ENCODE measurements at regions not wholly inside any gene's neighbourhood (a gene's known extent, or its start where the extent isn't known, plus 50 kb on each side); places are given as distances from the start of the nearest gene placed in this dataset.

DNA sequence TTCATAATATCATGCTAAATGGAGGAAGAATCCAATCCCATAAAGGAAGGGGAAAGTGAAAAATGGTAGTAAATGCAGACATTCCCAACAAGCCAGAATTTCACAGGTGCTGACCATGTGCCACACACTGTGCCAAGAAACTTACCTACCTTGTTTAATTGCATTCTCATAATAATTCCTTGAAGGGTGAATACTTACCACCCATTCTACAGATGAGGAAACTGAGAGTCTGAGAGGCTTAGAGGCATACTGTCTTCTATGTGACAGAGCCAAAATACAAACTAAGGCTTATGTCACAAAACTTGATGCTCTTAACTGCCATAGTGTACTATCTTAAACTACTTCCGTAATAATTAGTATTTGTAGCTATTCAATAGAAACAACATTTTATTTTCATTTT, 454.7 kb downstream of the UTRN start:
- no peak for DNase-seq

DNA sequence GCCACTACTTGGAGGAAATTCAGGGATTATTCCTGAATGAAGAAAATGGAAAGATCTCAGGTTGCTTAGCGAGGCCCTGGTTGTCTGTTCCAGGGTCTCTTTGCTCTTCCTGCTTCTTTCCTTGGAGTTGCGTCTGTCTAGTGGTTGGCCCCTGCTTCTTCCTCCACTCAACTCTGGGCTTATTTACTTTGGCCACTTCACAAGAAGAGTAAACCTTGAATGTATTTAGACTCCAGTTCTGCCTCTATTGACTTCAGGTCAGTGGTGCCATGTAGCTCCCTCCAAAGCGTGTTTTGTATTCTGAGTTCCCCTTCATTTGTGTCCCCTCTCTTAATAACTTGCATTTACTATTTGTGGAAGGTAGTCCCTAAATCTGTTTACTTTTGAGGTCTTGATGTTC, 456.5 kb downstream of the UTRN start:
- DNase-seq: no peak

DNA sequence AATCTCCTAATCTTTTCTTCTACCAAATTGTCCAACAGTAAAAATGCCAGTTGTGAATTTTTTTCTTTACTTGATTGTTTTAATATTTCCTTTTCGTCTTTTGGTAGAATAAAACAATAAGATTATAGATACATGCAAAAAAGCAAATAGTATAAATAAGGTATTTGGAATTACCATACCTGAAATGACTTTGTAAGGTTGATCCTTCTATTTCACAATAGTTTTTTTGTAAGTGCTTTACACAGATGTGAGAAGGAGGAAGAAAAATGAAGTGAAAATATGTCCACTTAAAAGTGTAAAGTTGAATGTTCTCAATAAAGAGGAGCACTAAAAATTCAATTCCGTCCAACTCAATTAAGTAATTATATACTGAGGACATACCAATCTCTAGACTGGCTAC, 457.6 kb downstream of the UTRN start:
- no peak for DNase-seq

DNA sequence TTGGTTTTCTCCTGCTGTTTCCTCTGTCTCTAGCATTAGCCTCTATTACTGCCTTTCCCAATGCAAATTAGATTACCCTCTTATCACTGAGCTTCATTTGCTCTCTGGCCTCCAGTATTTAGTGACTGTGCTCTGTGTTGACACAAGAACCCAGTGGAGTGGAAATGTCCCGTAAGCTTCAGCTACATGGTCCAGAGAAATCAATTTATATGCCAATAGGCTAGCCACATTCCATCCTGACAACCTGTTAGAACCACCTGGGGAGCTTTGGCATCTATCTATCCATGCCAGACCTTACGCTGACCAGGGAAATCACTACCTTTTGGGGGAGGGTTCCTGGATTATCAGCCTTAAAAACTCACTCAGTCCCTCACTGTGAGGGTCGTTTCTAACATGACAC, 459.6 kb downstream of the UTRN start:
- DNase-seq: no peak

DNA sequence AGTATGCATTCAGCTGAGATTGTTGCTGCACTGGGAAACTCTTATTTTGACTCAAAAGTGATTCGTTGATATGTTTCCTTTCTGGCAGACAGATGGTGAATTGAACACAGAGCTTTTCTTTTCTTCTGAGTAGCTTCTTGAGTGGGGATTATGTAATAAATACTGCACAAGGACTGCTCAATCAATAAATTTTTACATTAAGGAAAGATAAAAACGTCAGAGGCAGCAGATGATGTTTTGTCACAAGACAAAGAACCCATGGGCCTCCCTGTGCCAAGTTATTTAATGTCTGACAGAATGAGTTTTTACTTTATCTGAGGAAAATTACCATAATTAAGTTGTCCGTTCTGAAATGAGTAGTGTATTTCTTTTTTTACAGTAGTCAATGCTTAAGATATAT, 460.3 kb downstream of the UTRN start:
- no peak for DNase-seq

DNA sequence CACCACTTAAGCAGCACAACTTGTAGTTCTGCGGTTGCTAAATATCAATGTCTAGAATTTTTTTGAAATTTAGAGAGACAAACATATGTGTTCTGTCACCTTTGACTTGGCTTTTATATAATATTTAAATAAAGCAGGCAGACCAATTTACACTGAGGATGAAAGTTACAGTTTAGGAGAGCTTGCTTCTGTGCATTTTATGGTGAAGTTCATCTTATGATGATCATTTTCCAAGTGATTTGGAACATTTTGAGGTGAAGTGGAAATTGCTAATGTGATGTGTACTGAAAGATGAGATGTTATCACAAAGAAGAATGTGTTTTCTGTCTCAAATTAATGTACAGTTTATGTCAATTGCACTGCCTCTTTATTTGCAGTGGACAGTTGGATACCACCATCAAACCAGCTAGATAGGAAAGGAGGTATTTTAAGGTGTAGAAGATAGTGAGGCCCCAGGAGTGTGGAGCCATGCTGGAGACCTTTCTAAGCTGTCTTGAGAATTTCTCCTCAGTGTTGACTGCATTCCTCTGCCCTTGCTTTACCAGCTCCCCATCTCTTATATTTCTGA, 461.9 kb downstream of the UTRN start:
- no peak for DNase-seq

DNA sequence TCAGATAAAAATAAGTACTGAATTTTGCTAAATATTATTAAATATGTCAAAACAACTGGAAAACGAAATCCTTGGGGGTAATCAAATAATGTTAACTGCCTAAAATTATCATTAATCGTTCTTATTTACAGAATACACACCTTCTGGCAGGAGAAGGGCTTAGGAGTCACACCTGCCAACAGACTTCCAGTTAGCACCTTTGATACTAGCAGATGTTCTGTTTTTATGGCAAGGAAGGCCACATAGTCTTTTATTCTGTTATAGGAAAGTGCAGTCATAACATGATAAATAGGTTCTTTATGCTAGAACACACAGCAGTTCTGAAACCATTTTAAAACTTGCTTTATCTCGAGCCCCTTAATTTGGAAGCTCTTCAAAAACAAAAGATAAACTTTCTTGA, 464.1 kb downstream of the UTRN start:
- no peak for DNase-seq

DNA sequence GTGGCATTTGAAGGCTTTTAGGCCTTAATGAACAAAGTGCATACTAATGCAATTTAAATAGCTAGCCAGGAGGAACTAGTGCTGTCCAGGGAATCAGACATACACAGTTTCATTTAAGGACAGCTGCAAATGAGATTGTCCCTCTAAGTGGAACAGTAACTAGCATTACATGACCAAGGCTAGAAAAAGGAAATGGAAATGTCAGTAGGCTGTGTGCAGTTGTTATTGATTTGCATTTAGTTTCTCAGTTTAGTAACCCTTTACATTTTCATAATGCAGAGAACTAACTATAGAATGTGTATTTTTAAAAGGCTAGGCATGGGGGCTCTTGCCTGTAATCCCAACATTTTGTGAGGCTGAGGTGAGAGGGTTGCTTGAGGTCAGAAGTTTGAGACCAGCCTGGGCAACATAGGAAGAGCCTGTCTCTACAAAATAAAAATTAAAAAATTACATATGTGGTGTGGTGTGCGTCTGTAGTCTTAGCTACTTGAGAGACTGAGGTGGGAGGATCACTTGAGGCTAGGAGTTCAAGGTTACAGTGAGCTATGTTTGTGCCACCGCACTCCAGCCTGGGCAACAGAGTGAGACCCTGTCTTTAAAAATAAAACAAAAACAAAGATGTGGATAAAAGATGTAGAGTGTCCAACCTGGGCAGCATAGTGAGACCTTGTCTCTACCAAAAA, 468.0 kb downstream of the UTRN start:
- DNase-seq: no peak

DNA sequence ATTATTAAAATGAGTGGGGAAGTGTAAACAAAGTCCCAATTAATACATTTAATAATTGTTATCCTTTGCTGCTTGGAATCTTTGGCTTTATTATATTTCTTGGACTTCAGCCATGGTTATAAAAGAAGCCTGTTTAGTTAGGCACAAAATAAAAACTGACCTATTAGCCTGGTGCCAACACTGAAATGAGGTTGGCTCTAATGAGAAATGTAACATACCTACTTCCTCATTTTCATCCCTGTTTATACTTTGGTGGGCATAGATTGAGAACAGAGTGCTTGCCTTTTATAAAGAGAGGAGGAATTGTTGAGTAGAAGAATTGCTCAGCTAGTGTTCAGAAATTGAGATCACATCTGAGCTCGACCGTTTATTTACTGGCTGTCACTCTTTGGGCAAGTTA, 471.3 kb downstream of the UTRN start:
- DNase-seq: no peak

DNA sequence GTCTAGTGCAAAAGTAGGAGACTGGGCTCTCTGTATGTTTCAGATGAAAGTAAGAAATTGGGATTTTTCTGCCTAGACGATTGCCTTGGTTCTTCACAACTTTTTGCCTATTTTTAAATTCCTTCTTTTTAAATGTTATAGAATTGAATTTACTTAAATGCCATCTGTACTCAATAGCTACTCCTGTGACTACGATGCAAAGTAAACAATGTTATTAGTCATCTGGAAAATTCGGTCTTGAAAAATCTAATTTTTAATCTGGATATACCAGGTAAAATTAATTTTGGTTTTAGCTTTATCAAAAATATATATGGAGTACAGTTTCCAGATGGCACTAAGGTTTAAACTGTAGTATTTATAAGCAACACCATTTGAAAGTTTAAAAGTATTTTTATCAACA, 472.2 kb downstream of the UTRN start:
- no peak for DNase-seq

DNA sequence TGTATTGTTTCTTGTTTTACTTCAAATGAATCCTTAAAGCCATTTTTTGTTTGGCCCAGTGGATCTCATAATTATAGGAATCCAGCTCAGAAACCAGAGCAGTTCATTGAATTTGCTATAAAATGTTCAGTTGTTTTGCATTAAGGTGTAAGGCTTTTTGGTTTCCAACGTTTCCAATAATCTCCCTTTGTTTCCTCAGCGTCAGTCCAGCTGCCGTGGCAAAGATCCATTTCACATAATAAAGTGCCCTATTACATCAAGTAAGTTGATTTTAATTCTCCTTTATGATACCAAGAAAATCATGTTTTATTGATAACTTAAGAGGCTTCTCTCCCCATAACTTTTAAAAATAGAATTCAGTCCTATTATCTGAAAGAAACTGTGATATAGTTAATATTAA, 472.6 kb downstream of the UTRN start:
- DNase-seq: no peak

DNA sequence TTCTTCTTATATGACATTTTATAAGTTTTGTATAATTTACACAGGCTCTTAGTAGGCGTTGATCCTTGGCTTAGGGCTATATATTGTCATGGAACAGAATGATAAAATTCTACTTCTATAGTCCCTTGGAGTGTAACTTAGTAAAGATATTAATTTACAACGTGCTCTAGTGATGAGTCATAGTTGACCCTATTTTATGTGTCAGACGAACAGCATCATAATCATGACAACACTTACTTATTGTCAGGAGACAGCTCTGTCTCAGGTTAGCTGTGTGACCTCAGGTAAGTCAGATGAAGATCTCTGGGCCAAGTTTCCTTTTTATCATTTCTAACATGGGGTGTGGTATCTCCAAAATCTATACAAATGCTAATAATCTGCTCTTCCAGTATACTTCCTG, 473.5 kb downstream of the UTRN start:
- DNase-seq: no peak

DNA sequence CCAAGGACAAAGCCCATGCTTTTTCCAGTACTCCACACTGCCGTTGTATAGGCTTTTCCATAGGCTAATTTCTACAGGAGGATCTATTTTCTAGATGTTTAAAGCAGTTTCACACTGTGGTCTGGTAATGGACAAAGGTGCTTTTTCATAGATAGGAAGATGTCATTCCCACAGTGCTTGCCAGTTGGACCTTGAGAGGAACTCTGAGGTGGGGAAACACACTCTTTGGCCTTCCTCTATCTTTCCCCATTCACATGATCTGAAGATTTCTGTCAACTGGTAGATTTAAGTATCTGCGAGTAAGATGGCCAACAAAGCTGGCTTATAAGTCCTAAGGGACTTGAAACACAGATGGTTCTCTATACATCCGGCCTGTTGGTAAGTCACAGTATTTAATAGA, 477.3 kb downstream of the UTRN start:
- DNase-seq: no peak

DNA sequence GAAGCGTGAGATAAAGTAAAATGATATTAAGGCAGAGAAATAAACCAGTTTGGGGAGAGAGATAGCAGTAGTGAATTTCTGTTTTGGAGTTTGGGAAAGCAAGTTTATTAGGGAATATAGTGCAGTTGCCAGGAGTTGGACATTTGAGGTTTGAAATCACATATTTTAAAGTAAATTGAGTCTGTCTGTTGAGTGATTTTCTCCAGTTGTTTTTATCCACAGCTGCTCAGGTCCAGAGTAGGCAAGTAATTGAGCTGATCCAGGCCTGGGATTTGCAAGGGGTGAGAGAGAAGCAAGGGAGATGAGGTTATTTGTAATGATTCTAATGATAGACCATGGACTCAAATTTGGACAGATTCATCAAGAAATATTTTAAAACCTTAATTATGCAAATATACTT, 481.9 kb downstream of the UTRN start:
- DNase-seq: no peak

DNA sequence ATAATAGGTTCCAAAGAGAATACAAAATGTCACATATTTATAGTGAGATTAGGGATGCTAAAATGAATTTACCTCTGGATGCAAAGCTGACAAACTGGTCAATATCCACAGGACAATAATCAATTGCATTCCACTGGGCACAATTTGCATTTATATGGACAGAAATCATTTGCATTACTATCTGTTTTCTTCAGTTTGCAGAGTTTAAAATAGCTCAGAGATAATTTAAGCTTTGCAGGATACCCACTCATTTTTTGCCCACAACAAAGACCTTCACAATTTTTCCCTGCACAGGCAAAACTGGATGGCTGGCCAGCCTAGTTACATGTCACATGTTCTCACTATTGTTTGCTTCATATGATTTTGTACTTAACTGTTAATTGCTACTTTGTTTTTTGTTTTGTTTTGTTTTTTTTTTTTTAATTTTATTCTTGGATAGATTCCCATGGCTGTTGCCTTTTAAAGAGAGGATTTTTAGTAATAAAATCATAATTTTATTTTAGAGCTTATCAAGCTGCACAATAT, 483.5 kb downstream of the UTRN start:
- DNase-seq: no peak

DNA sequence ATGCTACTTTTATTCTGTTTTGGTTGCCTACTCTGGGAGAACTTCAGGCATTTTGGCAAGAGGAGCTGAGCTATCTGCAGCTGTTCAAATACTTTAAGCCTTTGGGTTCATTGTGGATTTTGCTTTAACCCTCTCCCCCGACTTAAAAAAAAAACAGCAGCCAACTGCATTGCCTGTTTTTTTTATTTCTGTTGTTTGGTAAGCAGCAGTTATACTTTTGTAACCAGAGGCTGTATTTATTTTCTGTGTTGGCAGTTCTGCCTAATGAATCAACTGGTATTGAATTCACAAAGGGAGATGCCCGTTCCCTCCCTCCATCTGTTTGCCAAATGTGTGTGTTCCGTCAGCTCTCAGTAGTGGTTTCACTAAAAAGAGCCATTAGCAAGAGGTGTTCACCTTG, 484.0 kb downstream of the UTRN start:
- no peak for DNase-seq

DNA sequence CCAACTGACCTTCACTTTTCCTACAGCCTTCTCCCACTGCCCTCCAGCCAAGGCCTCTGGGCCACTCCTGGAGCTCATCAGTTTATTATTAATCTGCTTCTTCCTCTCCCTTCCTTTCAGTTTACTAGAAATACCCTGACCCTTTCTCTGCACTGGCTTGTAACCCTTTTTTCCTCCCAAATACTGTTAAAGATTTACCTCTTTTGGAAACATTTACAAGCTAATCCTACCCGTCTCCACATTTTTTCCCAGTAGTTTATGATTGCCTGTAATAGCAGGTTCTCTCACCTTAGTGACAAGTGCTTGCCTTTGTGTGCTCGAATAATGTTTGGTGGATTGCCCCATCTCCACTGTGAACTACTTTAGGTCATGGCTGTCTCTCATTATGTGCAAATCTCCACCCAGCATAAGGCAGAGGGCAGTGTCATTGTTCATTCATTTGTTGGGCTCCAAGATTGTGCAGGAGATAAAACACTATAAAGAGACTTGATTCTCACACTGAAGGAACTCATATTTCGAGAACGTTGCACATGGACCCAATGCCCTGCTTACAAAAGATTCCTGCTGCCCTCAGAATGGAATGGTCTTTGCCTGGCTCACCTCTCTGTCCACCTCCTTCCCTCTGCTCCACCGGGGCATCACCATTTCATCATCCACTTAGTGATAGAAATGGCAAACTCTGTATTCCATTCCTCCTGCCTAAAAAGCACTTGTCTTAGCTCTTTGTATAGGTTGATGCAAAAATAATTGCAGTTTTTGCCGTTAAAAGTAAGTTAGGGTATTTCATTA, 491.1 kb downstream of the UTRN start:
- no peak for DNase-seq

DNA sequence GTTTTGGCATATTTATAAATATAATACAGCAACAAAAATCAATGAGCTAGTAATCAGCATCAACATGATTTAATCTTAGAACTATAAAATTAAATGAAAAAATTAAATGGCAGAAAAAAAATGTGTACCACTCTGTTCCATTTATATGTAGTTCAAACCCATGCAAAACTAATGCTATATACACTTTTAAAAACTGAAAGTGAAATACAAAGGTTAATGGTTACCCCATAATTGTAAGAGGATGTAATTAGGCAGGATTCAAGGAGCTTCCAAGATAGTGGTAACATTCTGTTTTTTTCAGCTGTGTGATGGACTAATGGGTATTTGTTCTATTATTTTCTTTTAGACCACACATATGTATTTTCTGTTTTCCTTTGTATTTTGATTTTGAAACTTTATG, 492.1 kb downstream of the UTRN start:
- DNase-seq: no peak

DNA sequence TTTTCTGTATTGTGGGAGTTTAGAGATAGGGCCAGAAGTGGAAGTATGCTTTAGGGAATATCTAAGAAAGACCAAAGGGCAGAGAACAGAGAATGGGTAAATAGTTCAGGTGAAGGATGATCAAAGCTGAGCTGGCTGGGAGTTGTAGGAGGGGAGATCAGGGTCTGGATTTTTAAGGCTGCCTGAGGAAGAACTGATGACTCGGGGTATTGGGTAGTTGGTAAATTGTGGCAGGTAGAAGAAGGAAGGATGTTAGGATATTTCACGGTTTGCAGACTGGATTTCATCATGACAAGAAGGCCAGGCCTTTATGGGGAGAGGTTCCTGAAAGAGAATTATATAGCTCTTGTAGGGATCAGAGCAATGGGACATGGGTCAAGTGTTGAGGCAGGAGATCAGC, 492.9 kb downstream of the UTRN start:
- no peak for DNase-seq

DNA sequence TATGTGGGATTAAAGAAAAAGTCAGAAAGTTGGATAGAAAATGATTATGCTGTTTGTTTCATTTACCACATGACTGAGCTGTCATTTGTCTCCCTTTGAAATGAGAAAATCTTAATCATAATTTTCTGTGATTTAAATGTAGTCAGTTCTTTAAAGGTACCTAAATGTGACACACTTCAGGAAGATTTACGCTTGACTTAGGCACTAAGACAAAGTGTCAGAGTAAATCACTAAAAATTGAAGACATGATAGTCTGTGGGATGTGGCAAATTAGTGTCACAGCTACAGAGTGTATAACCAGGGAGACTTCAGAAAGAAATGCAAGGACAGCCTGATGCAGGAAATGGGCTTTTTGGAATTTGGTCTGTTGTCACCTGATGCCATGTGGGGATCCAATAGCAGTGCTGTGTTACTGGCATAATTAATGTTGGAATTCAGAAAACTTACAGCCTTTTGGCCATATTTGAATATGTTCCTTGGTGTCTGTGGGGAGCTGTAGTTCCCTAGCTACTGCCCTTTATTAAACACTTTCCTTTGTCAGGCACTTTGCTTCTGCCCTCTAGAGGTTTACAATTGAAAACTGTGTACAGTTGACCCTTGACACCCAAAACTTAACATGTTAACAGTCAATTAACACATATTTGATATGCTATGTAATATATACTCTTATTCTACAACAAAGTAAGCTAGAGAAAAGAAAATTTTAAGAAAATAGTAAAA, 493.8 kb downstream of the UTRN start:
- no peak for DNase-seq

DNA sequence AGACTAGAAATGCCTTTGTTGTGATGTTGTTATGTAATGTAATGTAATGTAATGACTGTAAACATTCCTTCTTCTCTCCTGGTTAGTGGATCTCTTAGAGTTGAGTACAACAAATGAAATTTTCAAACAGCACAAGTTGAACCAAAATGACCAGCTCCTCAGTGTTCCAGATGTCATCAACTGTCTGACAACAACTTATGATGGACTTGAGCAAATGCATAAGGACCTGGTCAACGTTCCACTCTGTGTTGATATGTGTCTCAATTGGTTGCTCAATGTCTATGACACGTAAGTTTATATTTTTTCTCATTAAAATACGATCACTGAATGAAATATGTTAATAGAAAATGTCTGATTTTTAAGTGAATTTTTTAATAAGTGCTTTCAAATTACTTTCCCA, 496.7 kb downstream of the UTRN start:
- no peak for DNase-seq

DNA sequence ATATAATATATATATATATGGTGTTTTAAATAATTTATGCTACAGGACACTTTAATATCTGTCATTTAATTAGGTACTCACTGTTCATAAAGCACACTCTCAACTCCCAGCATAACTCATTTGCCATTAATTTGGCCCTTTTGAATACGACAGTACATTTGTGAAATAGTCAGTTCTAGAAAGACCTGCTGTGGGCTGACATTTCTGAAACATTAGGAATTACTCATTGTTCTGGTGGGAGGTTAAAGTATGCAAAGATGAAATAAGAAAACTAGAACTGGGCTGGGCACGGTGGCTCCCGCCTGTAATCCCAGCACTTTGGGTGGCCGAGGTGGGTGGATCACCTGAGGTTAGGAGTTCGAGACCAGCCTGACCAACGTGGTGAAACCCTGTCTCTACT, 497.5 kb downstream of the UTRN start:
- DNase-seq: peak; percentile 14

DNA sequence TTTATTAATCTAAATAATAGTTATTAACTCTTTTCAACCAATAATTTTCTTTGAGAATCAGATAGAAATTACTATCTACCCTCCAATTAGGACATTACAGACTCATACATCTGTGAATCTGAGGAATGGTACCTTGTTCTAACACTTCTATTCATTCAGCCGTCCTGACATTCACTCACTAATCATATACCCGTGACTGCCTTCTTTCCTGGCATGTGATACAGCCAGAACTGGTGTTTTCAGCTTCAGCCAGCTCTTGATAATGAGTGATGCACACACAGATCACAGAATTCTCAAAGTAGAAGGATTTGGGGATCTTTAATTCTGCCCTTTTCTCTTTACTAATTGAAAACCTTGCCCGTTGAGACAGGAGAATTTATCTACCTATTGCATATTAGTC, 499.9 kb downstream of the UTRN start:
- no peak for DNase-seq

DNA sequence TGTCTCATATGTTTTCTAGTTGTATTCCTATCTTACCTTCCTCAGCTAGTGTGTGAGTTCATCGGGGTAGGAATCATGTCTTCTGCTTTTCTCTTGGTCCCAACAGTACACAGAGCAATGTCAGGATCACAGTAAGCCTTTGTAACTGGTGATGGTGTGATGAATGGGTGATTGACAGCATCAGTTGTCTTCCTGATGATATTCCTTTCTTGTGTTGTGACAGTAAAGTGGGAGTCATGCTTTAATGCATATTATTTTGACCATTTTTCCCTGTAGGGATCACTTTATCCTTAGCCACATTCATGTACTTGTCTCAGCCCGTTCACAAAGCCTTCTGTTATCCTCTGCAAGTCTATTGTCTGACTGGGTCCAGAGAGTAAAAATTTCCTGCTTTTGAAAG, 501.7 kb downstream of the UTRN start:
- DNase-seq: no peak

All from stimulated activated CD4-positive, alpha-beta T cell treated with anti-CD3 and anti-CD28 coated beads, Interleukin-1b, Interleukin-23, amount 100 ng/mL, for 48 hours (primary cell).